HUES64 (cell line): ENCODE measurements at regions not wholly inside any gene's neighbourhood (a gene's known extent, or its start where the extent isn't known, plus 50 kb on each side); places are given as distances from the start of the nearest gene placed in this dataset.

Experiments used
- H3K27ac ChIP-seq: 2 replicates; pipeline ENCODE4 v1.7.0; 2013; ENCODE audit warnings: low read depth, low read length, inconsistent platforms
- H3K27me3 ChIP-seq: 2 replicates; pipeline ENCODE4 v1.6.1; 2013; ENCODE audit warnings: mild to moderate bottlenecking, low read length; ENCODE audit not compliant: insufficient read depth
- H3K36me3 ChIP-seq: 2 replicates; pipeline ENCODE4 v1.6.1; 2013; ENCODE audit warnings: mild to moderate bottlenecking, low read length; ENCODE audit not compliant: insufficient read depth
- H3K4me1 ChIP-seq: 2 replicates; pipeline ENCODE4 v1.6.1; 2013; ENCODE audit warnings: mild to moderate bottlenecking, low read length, moderate library complexity; ENCODE audit not compliant: insufficient read depth
- H3K4me3 ChIP-seq: 2 replicates; pipeline ENCODE4 v1.5.1; 2013; ENCODE audit warnings: mild to moderate bottlenecking, low read length, moderate library complexity
- H3K9ac ChIP-seq: 2 replicates; pipeline ENCODE4 v1.6.1; 2013; ENCODE audit warnings: mild to moderate bottlenecking, low read depth, low read length
- H3K9me3 ChIP-seq: 2 replicates; pipeline ENCODE4 v1.6.1; 2013; ENCODE audit warnings: low read depth, low read length; ENCODE audit not compliant: insufficient read depth
- WGBS: fragments of 150-250, 120-280 bp; methylation state at CpG from one replicate; pipeline ENCODE4 v1.1.7; 2013; ENCODE audit warnings: missing lambda C conversion rate; 5-methylcytosine and 5-hydroxymethylcytosine counted together

GRCh38 chr4:152159773-152160172, 376.1 kb downstream of the FBXW7 start:
- WGBS = 90% methylated on average over 2 of the region's 2 CpGs
- H3K27ac ChIP-seq = no peak overlapping the region
- H3K4me1 ChIP-seq = peaks cover 6% of the 10 kb centered on the region

GRCh38 chr4:152158225-152158624, 377.7 kb downstream of the FBXW7 start:
- Histone ChIP-seq H3K27me3 (no peaks in the 10 kb centered on the region), H3K4me1 (no peaks in the 10 kb centered on the region)
- 81% methylated on average over 2 of the region's 2 CpGs for WGBS

More at GRCh38 chr4:152159773-152160172, 376.1 kb downstream of the FBXW7 start:
- H3K9me3 ChIP-seq = no peaks in the 10 kb centered on the region
- no peaks in the 10 kb centered on the region for H3K27me3 ChIP-seq
- H3K4me3 ChIP-seq = no peak overlapping the region
- H3K9ac ChIP-seq = no peak overlapping the region
- no peaks in the 10 kb centered on the region for H3K36me3 ChIP-seq

GRCh38 chr4:152157629-152158028, 378.3 kb downstream of the FBXW7 start:
- Histone ChIP-seq H3K9me3 (no peaks in the 10 kb centered on the region), H3K4me1 (no peaks in the 10 kb centered on the region), H3K9ac (no peak overlapping the region), H3K4me3 (no peak overlapping the region), H3K27me3 (no peaks in the 10 kb centered on the region), H3K27ac (no peak overlapping the region), H3K36me3 (no peaks in the 10 kb centered on the region)
- WGBS = 98% methylated on average over 2 of the region's 5 CpGs

More at GRCh38 chr4:152158225-152158624, 377.7 kb downstream of the FBXW7 start:
- Histone ChIP-seq H3K9me3 (no peaks in the 10 kb centered on the region), H3K4me3 (no peak overlapping the region), H3K36me3 (no peaks in the 10 kb centered on the region), H3K9ac (no peak overlapping the region), H3K27ac (no peak overlapping the region)

- WGBS = 90% methylated on average over 6 of the region's 6 CpGs
Measured at GRCh38 chr4:152156442-152156841, 379.4 kb downstream of the FBXW7 start.

GRCh38 chr4:152155070-152155469, 380.8 kb downstream of the FBXW7 start:
- Histone ChIP-seq H3K27ac (no peak overlapping the region), H3K4me1 (no peaks in the 10 kb centered on the region), H3K27me3 (no peaks in the 10 kb centered on the region), H3K9me3 (no peaks in the 10 kb centered on the region), H3K9ac (no peak overlapping the region), H3K36me3 (no peaks in the 10 kb centered on the region), H3K4me3 (no peak overlapping the region)
- 91% methylated on average over 3 of the region's 3 CpGs for WGBS

More at GRCh38 chr4:152156442-152156841, 379.4 kb downstream of the FBXW7 start:
- Histone ChIP-seq H3K4me1 (no peaks in the 10 kb centered on the region), H3K9ac (no peak overlapping the region), H3K36me3 (no peaks in the 10 kb centered on the region), H3K27me3 (no peaks in the 10 kb centered on the region), H3K4me3 (no peak overlapping the region), H3K9me3 (no peaks in the 10 kb centered on the region), H3K27ac (no peak overlapping the region)

GRCh38 chr4:152154433-152154832, 381.5 kb downstream of the FBXW7 start:
- WGBS = 100% methylated on average over 2 of the region's 2 CpGs
- H3K9ac ChIP-seq = no peak overlapping the region
- no peaks in the 10 kb centered on the region for H3K9me3 ChIP-seq
- H3K27me3 ChIP-seq = no peaks in the 10 kb centered on the region
- no peak overlapping the region for H3K27ac ChIP-seq
- no peaks in the 10 kb centered on the region for H3K36me3 ChIP-seq
- no peaks in the 10 kb centered on the region for H3K4me1 ChIP-seq
- no peak overlapping the region for H3K4me3 ChIP-seq

GRCh38 chr4:152153476-152154270, 382.2 kb downstream of the FBXW7 start:
- WGBS = 95% methylated on average over 8 of the region's 8 CpGs

GRCh38 chr4:152150214-152150613, 385.7 kb downstream of the FBXW7 start:
- no peaks in the 10 kb centered on the region for H3K27me3 ChIP-seq
- H3K36me3 ChIP-seq = no peaks in the 10 kb centered on the region
- H3K4me3 ChIP-seq = no peak overlapping the region
- H3K27ac ChIP-seq = no peak overlapping the region
- H3K9ac ChIP-seq = no peak overlapping the region
- peaks cover 21% of the 10 kb centered on the region for H3K9me3 ChIP-seq
- H3K4me1 ChIP-seq = no peaks in the 10 kb centered on the region
- WGBS = 95% methylated on average over 3 of the region's 3 CpGs

More at GRCh38 chr4:152153476-152154270, 382.2 kb downstream of the FBXW7 start:
- Histone ChIP-seq H3K9me3 (no peaks in the 10 kb centered on the region), H3K4me3 (no peak overlapping the region), H3K36me3 (no peaks in the 10 kb centered on the region), H3K27ac (no peak overlapping the region), H3K4me1 (no peaks in the 10 kb centered on the region), H3K27me3 (no peaks in the 10 kb centered on the region), H3K9ac (no peak overlapping the region)

GRCh38 chr4:152149745-152150144, 386.1 kb downstream of the FBXW7 start:
- H3K4me3 ChIP-seq = no peak overlapping the region
- H3K9ac ChIP-seq = no peak overlapping the region
- H3K9me3 ChIP-seq = peaks cover 26% of the 10 kb centered on the region
- no peaks in the 10 kb centered on the region for H3K36me3 ChIP-seq
- H3K4me1 ChIP-seq = no peaks in the 10 kb centered on the region
- no peak overlapping the region for H3K27ac ChIP-seq
- H3K27me3 ChIP-seq = no peaks in the 10 kb centered on the region
- whole genome bisulfite sequencing = 87% methylated on average over 3 of the region's 3 CpGs

GRCh38 chr4:152148057-152148456, 387.2 kb upstream of the GATB start:
- Histone ChIP-seq H3K27me3 (no peaks in the 10 kb centered on the region), H3K9ac (no peak overlapping the region), H3K9me3 (peaks cover 32% of the 10 kb centered on the region), H3K4me1 (no peaks in the 10 kb centered on the region), H3K36me3 (no peaks in the 10 kb centered on the region), H3K27ac (no peak overlapping the region), H3K4me3 (no peak overlapping the region)
- 92% methylated on average over 2 of the region's 2 CpGs for WGBS

- Histone ChIP-seq H3K9ac (no peak overlapping the region), H3K4me1 (no peaks in the 10 kb centered on the region), H3K27ac (no peak overlapping the region), H3K4me3 (no peak overlapping the region), H3K27me3 (no peaks in the 10 kb centered on the region), H3K36me3 (no peaks in the 10 kb centered on the region), H3K9me3 (peaks cover 32% of the 10 kb centered on the region)
- WGBS = 68% methylated on average over 1 of the region's 1 CpG
Measured at GRCh38 chr4:152146244-152146643, 385.4 kb upstream of the GATB start.
